Cardiac muscle cell (in vitro differentiated cells and primary cell): ENCODE measurements at regions not wholly inside any gene's neighbourhood (a gene's known extent, or its start where the extent isn't known, plus 50 kb on each side); places are given as distances from the start of the nearest gene placed in this dataset.

Experiments
- DNase-seq, 2 donors: peaks; one replicate each; pipeline versions ENCODE4 v3.0.0 to v3.0.0-alpha.2; 2010 to 2017; ENCODE audit warnings: low read depth in 1 of 2, low spot score in 1 of 2
- H3K27ac ChIP-seq: fragments of 200-600 bp; sonication (generic); 2 replicates; pipeline ENCODE4 v1.5.1; 2016
- H3K27me3 ChIP-seq: fragments of 200-600 bp; sonication (generic); 2 replicates; pipeline ENCODE4 v1.6.0; 2016; ENCODE audit warnings: control low read depth
- H3K36me3 ChIP-seq: fragments of 200-600 bp; sonication (generic); 2 replicates; pipeline ENCODE4 v1.5.1; 2016; ENCODE audit warnings: control low read depth
- H3K4me1 ChIP-seq: fragments of 200-600 bp; sonication (generic); 2 replicates; pipeline ENCODE4 v1.8.1; 2017; ENCODE audit warnings: low read depth, mild to moderate bottlenecking, mixed run types
- H3K4me3 ChIP-seq: fragments of 200-600 bp; sonication (generic); 2 replicates; pipeline ENCODE4 v1.5.1; 2016; ENCODE audit warnings: mild to moderate bottlenecking
- H3K9me3 ChIP-seq: fragments of 200-600 bp; sonication (generic); 2 replicates; pipeline ENCODE4 v1.5.1; 2017; ENCODE audit warnings: low read depth, mild to moderate bottlenecking, control low read depth
- CTCF ChIP-seq: IDR thresholded peaks from 2 replicates; pipeline ENCODE4 v1.5.1; 2012; ENCODE audit warnings: low read depth, mild to moderate bottlenecking, low read length

- H3K4me3 ChIP-seq = no peak overlapping the region
- no peaks in the 10 kb centered on the region for H3K27me3 ChIP-seq
- DNase-seq = no peak
- H3K27ac ChIP-seq = no peak overlapping the region
- H3K9me3 ChIP-seq = no peaks in the 10 kb centered on the region
- TF ChIP-seq CTCF = no peak
- H3K36me3 ChIP-seq = no peaks in the 10 kb centered on the region
- peaks cover under 1% of the 10 kb centered on the region for H3K4me1 ChIP-seq
Measured at GRCh38 chr2:75411574-75411973, 149.2 kb downstream of the EVA1A start.

GRCh38 chr2:75410702-75411101, 150.0 kb downstream of the EVA1A start:
- H3K27me3 ChIP-seq = no peaks in the 10 kb centered on the region

GRCh38 chr2:75408771-75409170, 152.0 kb downstream of the EVA1A start:
- Histone ChIP-seq H3K27ac (no peak overlapping the region), H3K36me3 (no peaks in the 10 kb centered on the region), H3K4me1 (peaks cover 16% of the 10 kb centered on the region), H3K27me3 (no peaks in the 10 kb centered on the region), H3K9me3 (no peaks in the 10 kb centered on the region), H3K4me3 (no peak overlapping the region)
- no peak for DNase-seq
- TF ChIP-seq CTCF = no peak

More at GRCh38 chr2:75410702-75411101, 150.0 kb downstream of the EVA1A start:
- H3K4me3 ChIP-seq = no peak overlapping the region
- no peaks in the 10 kb centered on the region for H3K9me3 ChIP-seq
- H3K36me3 ChIP-seq = no peaks in the 10 kb centered on the region
- no peak for DNase-seq
- H3K4me1 ChIP-seq = peaks cover 9% of the 10 kb centered on the region
- no peak overlapping the region for H3K27ac ChIP-seq
- TF ChIP-seq CTCF = no peak

GRCh38 chr2:75407038-75407530, 153.7 kb downstream of the EVA1A start:
- no peaks in the 10 kb centered on the region for H3K9me3 ChIP-seq
- H3K4me1 ChIP-seq = peaks cover 16% of the 10 kb centered on the region
- no peak overlapping the region for H3K4me3 ChIP-seq
- H3K27me3 ChIP-seq = no peaks in the 10 kb centered on the region
- no peak for TF ChIP-seq CTCF
- no peak for DNase-seq
- no peaks in the 10 kb centered on the region for H3K36me3 ChIP-seq
- H3K27ac ChIP-seq = no peak overlapping the region

- peak in 1 of 2 donors; percentile 21 for DNase-seq
Measured at GRCh38 chr2:75406131-75406581, 154.6 kb downstream of the EVA1A start.

More at GRCh38 chr2:75406131-75406581, 154.6 kb downstream of the EVA1A start:
- peaks cover 16% of the 10 kb centered on the region for H3K4me1 ChIP-seq
- H3K4me3 ChIP-seq = no peak overlapping the region
- H3K9me3 ChIP-seq = no peaks in the 10 kb centered on the region
- H3K36me3 ChIP-seq = no peaks in the 10 kb centered on the region
- no peak for TF ChIP-seq CTCF
- H3K27ac ChIP-seq = no peak overlapping the region
- H3K27me3 ChIP-seq = no peaks in the 10 kb centered on the region
